ENCODE measurements at regions not wholly inside any gene's neighbourhood (a gene's known extent, or its start where the extent isn't known, plus 50 kb on each side); places are given as distances from the start of the nearest gene placed in this dataset.

DNA sequence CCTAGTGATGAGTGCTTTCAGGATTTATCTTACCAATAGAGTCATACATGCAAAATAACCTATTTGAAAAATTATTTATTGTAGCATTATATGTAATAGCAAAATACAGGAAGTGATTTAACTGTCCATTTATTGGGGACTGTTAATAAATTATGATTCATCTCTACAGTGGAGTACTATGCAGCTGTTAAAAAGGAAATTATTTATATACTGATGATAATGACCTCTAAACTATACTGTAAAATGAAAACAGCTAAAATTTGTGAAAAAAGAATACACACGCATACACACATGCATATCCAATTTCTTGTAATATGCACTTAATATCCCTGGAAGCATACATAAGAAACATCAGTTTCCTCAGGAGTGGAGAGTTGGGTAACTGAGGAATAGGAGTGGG lies 58.0 kb upstream of the PALM2AKAP2 start:
- TF ChIP-seq, protein P1, sequence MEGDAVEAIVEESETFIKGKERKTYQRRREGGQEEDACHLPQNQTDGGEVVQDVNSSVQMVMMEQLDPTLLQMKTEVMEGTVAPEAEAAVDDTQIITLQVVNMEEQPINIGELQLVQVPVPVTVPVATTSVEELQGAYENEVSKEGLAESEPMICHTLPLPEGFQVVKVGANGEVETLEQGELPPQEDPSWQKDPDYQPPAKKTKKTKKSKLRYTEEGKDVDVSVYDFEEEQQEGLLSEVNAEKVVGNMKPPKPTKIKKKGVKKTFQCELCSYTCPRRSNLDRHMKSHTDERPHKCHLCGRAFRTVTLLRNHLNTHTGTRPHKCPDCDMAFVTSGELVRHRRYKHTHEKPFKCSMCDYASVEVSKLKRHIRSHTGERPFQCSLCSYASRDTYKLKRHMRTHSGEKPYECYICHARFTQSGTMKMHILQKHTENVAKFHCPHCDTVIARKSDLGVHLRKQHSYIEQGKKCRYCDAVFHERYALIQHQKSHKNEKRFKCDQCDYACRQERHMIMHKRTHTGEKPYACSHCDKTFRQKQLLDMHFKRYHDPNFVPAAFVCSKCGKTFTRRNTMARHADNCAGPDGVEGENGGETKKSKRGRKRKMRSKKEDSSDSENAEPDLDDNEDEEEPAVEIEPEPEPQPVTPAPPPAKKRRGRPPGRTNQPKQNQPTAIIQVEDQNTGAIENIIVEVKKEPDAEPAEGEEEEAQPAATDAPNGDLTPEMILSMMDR (IDR thresholded peaks at IDR 0.05; ENCODE audit: low read depth, low read length) = no peak
- DNase-seq (ENCODE audit: low read depth in 2 of 2) = no peak
- no peak overlapping the region for H3K4me3 ChIP-seq (replicated peaks in 1 of 2; ENCODE audit: low read depth in 2 of 2, low read length in 2 of 2)

DNA sequence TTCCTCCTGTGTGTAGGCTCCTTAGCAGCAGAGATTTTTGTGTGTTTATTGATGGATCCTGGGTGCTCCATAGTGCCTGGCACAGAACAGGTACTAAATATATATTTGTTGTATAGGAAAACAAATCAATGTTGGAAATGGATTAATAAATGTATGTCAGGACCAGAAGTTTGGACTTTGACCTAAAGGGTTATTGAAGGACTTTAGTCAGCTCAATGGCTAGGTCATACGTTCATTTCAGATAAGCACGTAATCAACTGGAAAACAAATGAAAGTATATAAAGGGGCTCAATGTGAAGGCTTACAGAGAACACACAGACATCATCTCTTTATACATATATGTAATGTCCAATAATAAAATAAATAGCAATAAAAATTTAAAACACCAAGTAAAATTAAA lies 56.2 kb upstream of the PALM2AKAP2 start:
- no peak overlapping the region for H3K4me3 ChIP-seq (replicated peaks in 1 of 2; ENCODE audit: low read depth in 2 of 2, low read length in 2 of 2)
- TF ChIP-seq, protein P1 (IDR thresholded peaks at IDR 0.05; ENCODE audit: low read depth, low read length) = no peak
- DNase-seq (ENCODE audit: low read depth in 2 of 2) = no peak

GRCh38 chr9:109725460-109725859 lies 54.5 kb upstream of the PALM2AKAP2 start:
- no peak for DNase-seq (ENCODE audit: low read depth in 2 of 2)
- TF ChIP-seq, protein P1 (IDR thresholded peaks at IDR 0.05; ENCODE audit: low read depth, low read length) = no peak
- no peak overlapping the region for H3K4me3 ChIP-seq (replicated peaks in 1 of 2; ENCODE audit: low read depth in 2 of 2, low read length in 2 of 2)

- TF ChIP-seq, protein P1 (IDR thresholded peaks at IDR 0.05; ENCODE audit: low read depth, low read length) = no peak
- H3K4me3 ChIP-seq (replicated peaks in 1 of 2; ENCODE audit: low read depth in 2 of 2, low read length in 2 of 2) = no peak overlapping the region
- DNase-seq (ENCODE audit: low read depth in 2 of 2) = no peak
Observed at GRCh38 chr9:109726119-109726518, 53.9 kb upstream of the PALM2AKAP2 start.

DNA sequence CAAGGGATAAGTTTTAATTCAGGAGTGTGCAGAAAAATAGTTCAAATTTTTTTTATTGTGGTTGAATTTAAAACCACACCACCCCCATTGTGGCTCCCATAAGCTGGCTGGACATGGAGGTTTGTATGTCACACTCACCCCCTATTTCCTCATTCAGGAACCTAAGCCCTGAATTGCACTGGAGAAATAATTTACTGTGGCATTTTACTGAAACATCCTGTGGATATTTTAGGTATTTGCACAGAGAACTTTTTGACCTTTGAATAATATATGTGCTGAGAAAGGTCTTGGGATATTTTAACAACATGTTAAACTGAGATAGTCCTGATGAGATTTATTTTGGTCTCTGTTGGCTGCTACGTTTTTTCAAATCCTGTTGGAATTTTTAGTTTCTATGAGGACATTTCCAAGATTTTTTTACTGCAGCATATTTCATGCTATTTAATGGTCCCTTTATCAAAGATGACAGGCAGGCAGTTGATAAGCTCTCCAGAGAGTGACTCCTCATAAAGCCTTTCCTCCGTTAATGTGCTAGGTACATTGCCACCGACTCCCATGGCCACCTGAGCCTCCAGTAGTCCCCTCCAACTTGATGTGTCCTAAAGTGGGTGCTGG lies 51.2 kb upstream of the PALM2AKAP2 start:
- H3K4me3 ChIP-seq (replicated peaks in 1 of 2; ENCODE audit: low read depth in 2 of 2, low read length in 2 of 2) = no peak overlapping the region
- DNase-seq (ENCODE audit: low read depth in 2 of 2) = no peak
- TF ChIP-seq, protein P1 (IDR thresholded peaks at IDR 0.05; ENCODE audit: low read depth, low read length) = no peak

GRCh38 chr9:109729513-109729912 lies 50.5 kb upstream of the PALM2AKAP2 start:
- DNase-seq (ENCODE audit: low read depth in 2 of 2) = no peak
- no peak overlapping the region for H3K4me3 ChIP-seq (replicated peaks in 1 of 2; ENCODE audit: low read depth in 2 of 2, low read length in 2 of 2)
- TF ChIP-seq, protein P1 (IDR thresholded peaks at IDR 0.05; ENCODE audit: low read depth, low read length) = no peak

Measured in cardiac fibroblast (primary cell).